T-cell (primary cell): ENCODE measurements at regions not wholly inside any gene's neighbourhood (a gene's known extent, or its start where the extent isn't known, plus 50 kb on each side); places are given as distances from the start of the nearest gene placed in this dataset.

Source experiments
- ATAC-seq, 4 experiments: fragments of 200-7000 bp in 3 of 4; fragments of 150-1000 bp in 1 of 4; cut with Tn5 transposase; replicated peaks in 1 of 4; 1 replicate in 3 of 4; 2 replicates in 1 of 4; pipeline ENCODE4 v1.10.0; 2021; ENCODE audit warnings: moderate library complexity in 3 of 4, mild to moderate bottlenecking in 2 of 4, moderate number of reproducible peaks in 1 of 4
- CTCF ChIA-PET, 2 donors: fragments of 300-600 bp; sonication (Branson Sonifier 250); formaldehyde crosslinking; loops; one replicate each; lab custom pipeline; 2022; ENCODE audit warnings: antibody characterized with exemption in 2 of 2; lab: Charles Lee
- POLR2A ChIA-PET, 2 donors: fragments of 300-600 bp; sonication (Branson Sonifier 250); formaldehyde crosslinking; loops; one replicate each; lab custom pipeline; 2022; ENCODE audit warnings: antibody characterized with exemption in 2 of 2; lab: Charles Lee
- DNase-seq, 35 experiments: peaks; one replicate each; pipeline versions ENCODE4 v3.0.0 to v3.0.0-alpha.2; 2013 to 2023
- H3K27ac ChIP-seq: one replicate; pipeline ENCODE4 v1.5.1; 2013; ENCODE audit warnings: low read length
- H3K27me3 ChIP-seq, 2 experiments: replicated peaks in 1 of 2; 1 replicate in 1 of 2; 2 replicates in 1 of 2; pipeline versions ENCODE4 v1.6.1 to v1.7.0; 2013; ENCODE audit warnings: low read length in 1 of 2, mixed read lengths in 1 of 2; ENCODE audit not compliant: control insufficient read depth in 2 of 2, insufficient read depth in 2 of 2; ENCODE audit errors: extremely low read depth in 1 of 2
- H3K36me3 ChIP-seq, 2 donors: 1 replicate in 1 of 2; 2 replicates in 1 of 2; pipeline versions ENCODE4 v1.6.1 to v1.7.0; 2013; ENCODE audit warnings: low read length in 1 of 2; ENCODE audit not compliant: control insufficient read depth in 2 of 2, insufficient read depth in 1 of 2; ENCODE audit errors: extremely low read depth in 1 of 2
- H3K4me1 ChIP-seq, 2 experiments: 1 replicate in 1 of 2; 2 replicates in 1 of 2; pipeline versions ENCODE4 v1.6.1 to v1.7.0; 2013; ENCODE audit warnings: low read length in 2 of 2, mixed read lengths in 1 of 2; ENCODE audit not compliant: insufficient read depth in 2 of 2, control insufficient read depth in 1 of 2; ENCODE audit errors: extremely low read depth in 1 of 2
- H3K4me3 ChIP-seq, 2 donors: 1 replicate in 1 of 2; 2 replicates in 1 of 2; pipeline versions ENCODE4 v1.5.1 to v1.7.0; 2013; ENCODE audit warnings: mild to moderate bottlenecking in 2 of 2, low read length in 1 of 2, moderate library complexity in 1 of 2; ENCODE audit not compliant: control insufficient read depth in 1 of 2; ENCODE audit errors: extremely low read depth in 1 of 2
- H3K9me3 ChIP-seq: 2 replicates; pipeline ENCODE4 v1.7.0; 2013
- H3K27ac Mint-ChIP-seq, 2 donors: one replicate each; pipeline ENCODE4 v1.8.0; 2020 to 2021; ENCODE audit warnings: mild to moderate bottlenecking in 2 of 2, mixed read lengths in 2 of 2
- H3K27me3 Mint-ChIP-seq, 2 donors: one replicate each; pipeline ENCODE4 v1.8.0; 2021 to 2022; ENCODE audit warnings: mixed read lengths in 2 of 2
- H3K36me3 Mint-ChIP-seq: one replicate; pipeline ENCODE4 v1.8.0; 2021; ENCODE audit warnings: mixed read lengths
- H3K4me1 Mint-ChIP-seq, 3 donors: one replicate each; pipeline ENCODE4 v1.8.0; 2020 to 2022; ENCODE audit warnings: mixed read lengths in 3 of 3, mild to moderate bottlenecking in 1 of 3
- H3K4me3 Mint-ChIP-seq, 3 donors: one replicate each; pipeline ENCODE4 v1.8.0; 2020 to 2022; ENCODE audit warnings: mild to moderate bottlenecking in 3 of 3, mixed read lengths in 3 of 3, moderate library complexity in 3 of 3
- H3K9me3 Mint-ChIP-seq, 3 donors: one replicate each; pipeline ENCODE4 v1.8.0; 2020 to 2022; ENCODE audit warnings: mixed read lengths in 3 of 3
- WGBS: methylation state at CpG from one replicate; pipeline ENCODE4 v1.1.5; 2013; ENCODE audit warnings: missing lambda C conversion rate; ENCODE audit not compliant: insufficient coverage; 5-methylcytosine and 5-hydroxymethylcytosine counted together

DNA sequence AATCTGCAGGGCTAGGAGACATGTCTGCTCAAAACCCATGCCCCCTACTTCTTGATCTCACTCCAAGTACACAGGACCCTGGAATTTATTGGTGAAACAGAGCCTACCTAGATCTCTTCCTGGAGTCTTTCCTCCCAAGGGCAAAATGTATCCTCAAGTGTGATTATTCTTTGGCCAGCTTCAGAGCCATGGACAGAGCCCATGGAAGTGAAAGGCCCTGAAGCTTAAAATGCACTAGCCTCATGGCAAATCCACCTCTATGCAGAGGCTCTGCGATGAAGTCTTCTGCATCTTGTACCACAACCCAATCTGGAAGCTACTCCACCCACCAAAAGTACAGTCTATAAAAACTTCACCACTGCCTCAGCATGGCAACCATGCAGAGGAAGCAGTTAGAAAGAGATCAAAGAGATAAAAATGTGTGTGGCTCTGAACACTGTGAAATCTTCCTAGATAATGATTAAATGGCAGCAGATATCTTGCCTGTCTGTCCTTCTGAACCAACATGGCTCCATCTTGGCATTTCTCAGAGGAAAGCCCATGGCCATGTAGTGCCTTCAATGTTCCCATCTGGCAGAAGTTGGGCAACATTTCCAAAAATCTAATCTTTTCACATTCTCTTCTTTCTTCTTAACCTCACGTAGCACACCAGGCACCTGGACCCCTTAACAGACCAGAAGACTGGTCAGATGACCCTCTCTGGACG is 142.9 kb upstream of the KLF7 start:
- Mint-ChIP-seq H3K36me3 (no peaks in the 10 kb centered on the region), H3K27ac (no peak overlapping the region), H3K27me3 (no peaks in the 10 kb centered on the region), H3K4me3 (no peak overlapping the region), H3K4me1 (peaks cover 10 to 16% (median 15%) of the 10 kb centered on the region in 3 donors), H3K9me3 (no peaks in the 10 kb centered on the region)
- Histone ChIP-seq H3K27me3 (no peaks in the 10 kb centered on the region), H3K4me3 (no peak overlapping the region), H3K9me3 (no peaks in the 10 kb centered on the region), H3K4me1 (peaks cover 6 to 8% of the 10 kb centered on the region in 2 experiments), H3K27ac (no peak overlapping the region), H3K36me3 (no peaks in the 10 kb centered on the region)
- ChIA-PET POLR2A (interaction anchor here in 1 of 2 donors (0.5 kb wide), 1 partner anchor 176 kb away, joined by 5 read pairs; no protein-coding TSS in a partner anchor), CTCF (no interaction called here)
- WGBS = no CpG with 5 or more reads among the region's 3 CpGs
- peak in 1 of 35 experiments; percentile 7 for DNase-seq
- ATAC-seq = peak; percentile 42 to 70 (median 54)

- Histone ChIP-seq H3K27me3 (no peaks in the 10 kb centered on the region), H3K36me3 (no peaks in the 10 kb centered on the region), H3K27ac (no peak overlapping the region), H3K4me1 (peaks cover 6 to 8% of the 10 kb centered on the region in 2 experiments), H3K4me3 (no peak overlapping the region), H3K9me3 (no peaks in the 10 kb centered on the region)
- DNase-seq (no peak), ATAC-seq (peak in 1 of 4 experiments; percentile 19)
- POLR2A ChIA-PET = no interaction called here
- CTCF ChIA-PET = no interaction called here
- no peaks in the 10 kb centered on the region for H3K36me3 Mint-ChIP-seq
- WGBS = 0% methylated on average over 1 of the region's 4 CpGs
- H3K27ac Mint-ChIP-seq = no peak overlapping the region
- H3K9me3 Mint-ChIP-seq = no peaks in the 10 kb centered on the region
- no peak overlapping the region for H3K4me3 Mint-ChIP-seq
- peaks cover 10 to 16% (median 15%) of the 10 kb centered on the region in 3 donors for H3K4me1 Mint-ChIP-seq
- no peaks in the 10 kb centered on the region for H3K27me3 Mint-ChIP-seq
Measured at GRCh38 chr2:207311316-207312005, 145.7 kb upstream of the KLF7 start.

- no peaks in the 10 kb centered on the region for H3K27me3 ChIP-seq
- H3K4me3 Mint-ChIP-seq = no peak overlapping the region
- no peak overlapping the region for H3K27ac Mint-ChIP-seq
- DNase-seq = no peak
- H3K9me3 Mint-ChIP-seq = no peaks in the 10 kb centered on the region
- CTCF ChIA-PET = no interaction called here
- H3K4me3 ChIP-seq = no peak overlapping the region
- no peaks in the 10 kb centered on the region for H3K36me3 ChIP-seq
- H3K9me3 ChIP-seq = no peaks in the 10 kb centered on the region
- H3K27me3 Mint-ChIP-seq = no peaks in the 10 kb centered on the region
- POLR2A ChIA-PET = no interaction called here
- ATAC-seq = no peak
- peaks cover 6 to 8% of the 10 kb centered on the region in 2 experiments for H3K4me1 ChIP-seq
- H3K4me1 Mint-ChIP-seq = peaks cover 10 to 16% (median 15%) of the 10 kb centered on the region in 3 donors
- no peak overlapping the region for H3K27ac ChIP-seq
- H3K36me3 Mint-ChIP-seq = peaks cover under 1% of the 10 kb centered on the region
Measured at GRCh38 chr2:207312006-207312356, 146.2 kb upstream of the KLF7 start.

- H3K4me1 ChIP-seq = peaks cover 3 to 4% of the 10 kb centered on the region in 2 experiments
- Mint-ChIP-seq H3K36me3 (peaks cover 9% of the 10 kb centered on the region), H3K4me1 (peaks cover 2 to 8% (median 6%) of the 10 kb centered on the region in 3 donors), H3K27ac (no peak overlapping the region), H3K27me3 (no peaks in the 10 kb centered on the region), H3K9me3 (no peaks in the 10 kb centered on the region), H3K4me3 (no peak overlapping the region)
- no peaks in the 10 kb centered on the region for H3K27me3 ChIP-seq
- no peak for DNase-seq
- CTCF ChIA-PET = no interaction called here
- H3K27ac ChIP-seq = no peak overlapping the region
- no CpG with 5 or more reads among the region's 2 CpGs for WGBS
- POLR2A ChIA-PET = no interaction called here
- no peaks in the 10 kb centered on the region for H3K9me3 ChIP-seq
- H3K4me3 ChIP-seq = no peak overlapping the region
- H3K36me3 ChIP-seq = no peaks in the 10 kb centered on the region
- no peak for ATAC-seq
Measured at GRCh38 chr2:207313947-207314346, 148.2 kb upstream of the KLF7 start.

DNA sequence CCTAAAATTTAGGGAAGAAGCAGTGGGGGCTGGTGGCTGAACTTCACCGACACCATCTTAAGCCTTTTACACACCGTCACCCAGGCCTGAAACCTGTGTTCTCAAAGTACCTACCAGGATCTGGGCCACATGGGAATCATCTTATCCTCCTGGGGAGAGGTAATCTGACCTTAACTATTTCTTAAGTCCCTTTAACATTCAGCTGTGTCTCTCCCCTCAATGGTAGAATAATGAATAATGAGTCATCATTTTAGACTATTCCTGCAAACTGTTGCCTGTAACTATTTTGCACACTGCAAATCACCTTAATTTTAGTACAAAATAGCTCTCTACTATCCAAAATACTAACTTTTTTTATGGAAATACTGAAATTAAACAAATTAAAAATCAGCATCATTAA is 149.4 kb upstream of the KLF7 start:
- Mint-ChIP-seq H3K4me3 (no peak overlapping the region), H3K27ac (no peak overlapping the region), H3K36me3 (peaks cover 9% of the 10 kb centered on the region), H3K27me3 (no peaks in the 10 kb centered on the region), H3K4me1 (peaks cover 0 to 2% (median 0%) of the 10 kb centered on the region in 3 donors), H3K9me3 (no peaks in the 10 kb centered on the region)
- CTCF ChIA-PET = no interaction called here
- Histone ChIP-seq H3K36me3 (no peaks in the 10 kb centered on the region), H3K4me1 (no peaks in the 10 kb centered on the region), H3K9me3 (no peaks in the 10 kb centered on the region), H3K27ac (no peak overlapping the region), H3K27me3 (no peaks in the 10 kb centered on the region), H3K4me3 (no peak overlapping the region)
- no CpG with 5 or more reads among the region's 2 CpGs for WGBS
- POLR2A ChIA-PET = no interaction called here
- DNase-seq (no peak), ATAC-seq (no peak)

GRCh38 chr2:207316484-207316883 is 150.7 kb upstream of the KLF7 start:
- Histone ChIP-seq H3K36me3 (no peaks in the 10 kb centered on the region), H3K4me3 (no peak overlapping the region), H3K27me3 (no peaks in the 10 kb centered on the region), H3K9me3 (no peaks in the 10 kb centered on the region), H3K27ac (no peak overlapping the region), H3K4me1 (no peaks in the 10 kb centered on the region)
- H3K27me3 Mint-ChIP-seq = no peaks in the 10 kb centered on the region
- H3K4me1 Mint-ChIP-seq = no peaks in the 10 kb centered on the region
- no peak overlapping the region for H3K4me3 Mint-ChIP-seq
- DNase-seq (no peak), ATAC-seq (no peak)
- H3K9me3 Mint-ChIP-seq = no peaks in the 10 kb centered on the region
- POLR2A ChIA-PET = no interaction called here
- H3K36me3 Mint-ChIP-seq = peaks cover 9% of the 10 kb centered on the region
- 60% methylated on average over 1 of the region's 2 CpGs for WGBS
- CTCF ChIA-PET = no interaction called here
- no peak overlapping the region for H3K27ac Mint-ChIP-seq
